H1 (cell line): ENCODE measurements at regions not wholly inside any gene's neighbourhood (a gene's known extent, or its start where the extent isn't known, plus 50 kb on each side); places are given as distances from the start of the nearest gene placed in this dataset.

Experiments
- CEBPB ChIP-seq: IDR thresholded peaks from 2 replicates; pipeline ENCODE4 v1.6.1; 2012; ENCODE audit warnings: low read depth, low read length
- EZH2 ChIP-seq: fragments of 200-600 bp; sonication (generic); IDR thresholded peaks from 2 replicates; pipeline ENCODE4 v1.7.1; 2012; ENCODE audit warnings: low read depth, mild to moderate bottlenecking, moderate library complexity, low read length, inconsistent platforms; ENCODE audit not compliant: severe bottlenecking

- TF ChIP-seq CEBPB, result no peak
- no peak for TF ChIP-seq EZH2
Measured at GRCh38 chr3:180223268-180223667, 186.5 kb upstream of the PEX5L start.
